Stimulated activated CD4-positive, alpha-beta T cell treated with anti-CD3 and anti-CD28 coated beads, Interleukin-2, amount 100 ng/mL, for 48 hours (primary cell): ENCODE measurements at regions not wholly inside any gene's neighbourhood (a gene's known extent, or its start where the extent isn't known, plus 50 kb on each side); places are given as distances from the start of the nearest gene placed in this dataset.
"Not testable (repeated sequence)": the region's sequence is repeated elsewhere in the genome, so short reads cannot be mapped to it uniquely, and the experiment has no call there.

Source experiments
- DNase-seq, 2 donors: peaks; one replicate each; pipeline ENCODE4 v3.0.0-alpha.2; 2020

DNA sequence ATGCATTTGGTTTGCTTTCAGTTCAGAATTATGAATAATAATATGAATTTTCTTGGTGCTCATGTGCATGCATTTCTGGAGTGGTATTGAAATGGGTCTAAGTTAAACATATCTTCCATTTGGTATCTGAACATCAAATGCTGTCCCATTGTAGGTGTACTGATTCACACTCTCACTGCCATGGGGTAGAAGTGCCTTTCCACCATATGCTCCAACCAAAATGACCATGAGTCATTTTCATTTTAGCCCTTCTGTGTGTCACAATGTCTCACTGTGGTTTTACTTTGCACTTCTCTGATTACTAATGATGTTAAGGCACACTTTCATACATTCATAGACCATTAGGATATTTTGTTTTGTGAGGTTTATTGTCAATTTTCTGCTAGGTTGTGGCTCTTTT is 211.9 kb downstream of the HAO1 start:
- no peak for DNase-seq

DNA sequence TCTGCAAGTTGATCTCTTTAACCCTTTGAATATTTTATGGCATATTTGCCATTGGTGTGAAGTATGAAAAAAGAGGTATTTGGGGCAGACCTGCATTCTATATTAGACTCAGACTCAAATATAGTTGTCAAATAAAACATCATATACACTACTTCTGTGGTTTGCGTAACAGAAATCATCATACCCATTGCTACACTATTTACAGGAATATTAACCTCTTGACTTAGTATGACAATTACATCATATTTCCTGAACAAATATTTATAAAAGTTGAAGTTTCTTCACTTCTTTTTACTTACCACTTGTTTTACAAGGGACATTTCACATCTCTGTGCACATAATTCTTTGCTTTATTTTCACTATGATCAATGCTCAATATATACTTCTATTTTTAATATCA is 206.0 kb downstream of the HAO1 start:
- DNase-seq = no peak

DNA sequence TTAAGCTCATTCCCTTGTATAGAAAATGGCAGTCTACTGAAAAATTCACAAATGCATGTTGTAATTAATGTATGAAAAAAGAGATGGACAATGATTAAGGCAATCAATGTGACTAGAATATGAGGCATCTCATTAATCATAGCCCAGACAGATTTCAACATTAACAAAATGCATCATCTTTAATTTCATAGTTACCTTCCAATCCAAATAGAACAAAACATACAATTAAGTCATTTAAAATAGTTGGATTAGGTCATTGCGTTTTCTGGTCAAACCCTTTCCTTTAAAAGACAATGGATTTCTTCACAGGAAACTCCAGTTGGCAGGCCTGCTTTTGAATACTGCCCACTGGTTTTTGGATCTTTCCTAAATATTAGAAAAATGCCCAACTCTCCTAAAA is 203.9 kb downstream of the HAO1 start:
- no peak for DNase-seq

DNA sequence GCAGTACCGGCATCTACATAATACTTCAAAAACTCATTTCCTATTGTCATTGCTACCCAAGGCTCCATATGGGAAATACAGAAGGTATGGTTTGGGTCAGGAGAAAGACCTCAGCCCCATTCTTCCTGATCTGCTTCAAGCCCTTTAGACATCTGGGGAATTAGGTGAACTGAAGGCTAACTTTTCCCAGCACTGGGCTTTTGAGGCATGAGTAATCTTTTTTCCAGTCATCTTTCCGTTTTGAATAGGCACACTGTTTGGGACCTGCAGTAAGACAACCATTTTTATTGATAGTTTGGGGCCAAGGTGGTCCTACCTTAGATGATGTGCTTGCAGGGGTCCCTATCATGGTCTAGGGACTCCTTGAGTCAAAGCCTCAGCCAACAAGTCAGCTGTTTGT is 198.4 kb downstream of the HAO1 start:
- DNase-seq = no peak

DNA sequence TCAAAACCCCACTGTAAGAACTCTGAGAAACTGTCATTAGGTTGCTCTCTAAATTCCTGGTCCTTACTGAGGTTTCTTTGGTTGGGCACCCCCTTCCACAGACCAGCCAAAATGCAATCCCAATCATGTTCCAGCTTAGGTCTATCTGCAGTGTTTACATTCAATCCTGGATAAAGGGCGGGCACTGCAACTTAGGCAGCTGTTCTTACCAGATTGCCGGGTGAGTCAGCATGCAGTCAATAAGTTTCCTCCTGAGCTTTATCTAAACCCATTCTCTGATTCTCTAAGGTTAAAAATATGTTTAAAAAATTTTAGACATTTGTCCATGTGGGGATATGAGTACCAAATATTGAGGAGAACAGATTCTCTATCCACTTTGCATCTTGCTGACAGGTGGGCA is 197.8 kb downstream of the HAO1 start:
- DNase-seq = no peak

DNA sequence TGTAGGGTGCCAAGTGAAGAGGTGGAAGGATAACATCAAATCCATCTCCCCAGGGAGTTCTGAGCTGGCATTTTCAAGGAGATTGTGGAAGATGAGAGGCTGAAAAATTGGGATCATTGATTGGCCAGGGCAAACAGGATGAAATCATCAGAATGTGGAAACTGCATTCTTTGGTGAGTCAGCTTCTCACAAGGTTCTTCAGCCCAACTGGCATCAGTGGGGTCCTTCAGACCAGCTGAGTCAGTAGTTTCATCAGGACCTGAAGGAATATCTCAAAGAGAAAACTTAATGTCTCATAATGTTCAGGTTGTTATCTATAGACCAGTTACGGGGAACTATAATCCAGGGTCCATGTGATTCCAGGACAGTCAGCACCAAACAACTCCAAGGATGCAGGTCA is 195.8 kb downstream of the HAO1 start:
- no peak for DNase-seq

DNA sequence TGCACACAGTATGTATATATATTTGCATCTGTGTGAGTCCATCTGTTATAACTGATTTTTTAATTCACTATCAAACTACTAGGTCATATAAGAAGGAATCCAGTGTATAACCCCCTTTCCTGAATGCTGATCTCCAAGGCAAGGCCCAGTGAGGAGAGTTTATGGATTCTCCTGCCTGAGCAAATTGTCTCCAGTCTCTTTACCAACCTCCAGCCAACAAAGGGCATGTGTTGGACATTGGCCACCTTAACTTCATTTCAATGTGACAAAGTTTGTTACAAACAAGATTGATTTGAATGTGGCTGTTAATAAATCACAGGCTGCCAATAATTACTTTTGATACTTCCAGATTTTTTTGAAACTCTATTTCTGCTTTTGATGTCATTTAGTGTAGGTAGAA is 191.6 kb downstream of the HAO1 start:
- no peak for DNase-seq

DNA sequence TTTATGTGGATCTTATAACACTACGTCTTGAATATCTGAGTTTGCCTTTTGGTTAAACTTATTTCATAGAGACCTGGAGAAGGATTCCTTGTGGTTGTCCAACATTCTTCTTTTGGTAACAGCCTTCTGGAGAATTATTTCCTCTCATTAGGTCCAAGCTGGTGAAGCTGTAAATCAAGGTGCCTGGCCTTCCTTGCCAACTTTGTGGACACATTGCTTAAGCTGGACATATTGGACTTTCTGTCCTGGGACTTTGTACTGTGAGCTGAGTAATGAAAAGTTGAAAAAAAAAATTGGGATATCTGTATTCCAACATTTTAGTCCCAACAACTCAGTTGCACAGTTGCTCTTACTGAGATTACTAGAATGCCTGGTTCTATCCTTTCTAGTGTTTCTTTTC is 186.2 kb downstream of the HAO1 start:
- DNase-seq = no peak

DNA sequence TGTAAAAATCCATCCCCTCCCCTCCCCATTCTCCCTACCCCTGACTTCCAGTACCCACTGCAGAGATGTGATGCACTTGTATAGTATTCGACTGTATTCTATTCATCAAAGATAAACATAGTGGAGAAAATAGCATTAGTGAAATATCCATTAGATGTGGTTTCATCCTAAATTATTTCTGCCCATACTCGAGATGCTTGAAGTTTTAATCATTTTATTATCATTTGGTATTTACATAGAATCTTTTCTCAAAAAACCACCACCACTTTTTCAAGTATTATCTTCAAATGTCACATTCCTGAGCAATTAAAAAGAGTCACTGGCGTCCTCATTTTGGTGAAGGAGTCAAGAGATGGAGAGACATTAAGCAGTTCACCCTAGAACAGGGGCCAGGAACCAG is 181.9 kb downstream of the HAO1 start:
- no peak for DNase-seq

DNA sequence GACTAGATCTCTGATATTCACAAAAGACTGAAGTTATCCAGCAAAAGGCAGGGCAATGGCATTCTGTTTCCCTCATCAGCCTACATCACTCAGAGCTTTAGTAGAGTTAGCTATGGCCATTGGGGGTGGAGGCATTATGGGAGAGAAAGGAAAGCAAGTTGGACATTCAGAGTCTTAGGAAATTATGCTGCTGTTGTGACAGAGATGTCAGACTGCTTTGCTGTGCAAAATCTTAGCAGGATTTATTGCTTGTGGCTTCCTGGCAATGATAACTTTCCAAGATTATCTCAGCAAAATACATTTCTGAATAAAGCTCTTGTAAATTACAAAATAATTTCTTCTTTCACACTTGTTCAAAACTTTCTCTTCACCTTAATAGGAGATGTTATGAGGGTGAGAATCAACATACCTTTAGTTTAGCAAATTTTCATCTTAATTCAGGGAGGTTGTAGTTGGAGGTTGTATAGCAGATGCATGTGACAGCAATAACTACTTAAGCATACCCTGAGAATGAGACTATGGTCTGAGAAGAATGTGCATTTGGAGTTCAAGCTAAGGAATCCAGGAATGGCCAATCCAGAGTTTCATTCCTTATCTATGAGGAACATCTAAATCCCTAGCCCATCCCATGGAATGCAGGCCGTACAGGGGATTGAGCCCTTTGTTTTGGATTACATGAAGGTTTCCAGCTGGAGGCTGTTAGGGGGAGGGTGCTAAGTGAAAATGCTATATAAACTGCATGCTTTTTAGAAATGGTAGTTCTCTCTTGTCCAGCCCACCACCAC is 179.8 kb downstream of the HAO1 start:
- DNase-seq = no peak

DNA sequence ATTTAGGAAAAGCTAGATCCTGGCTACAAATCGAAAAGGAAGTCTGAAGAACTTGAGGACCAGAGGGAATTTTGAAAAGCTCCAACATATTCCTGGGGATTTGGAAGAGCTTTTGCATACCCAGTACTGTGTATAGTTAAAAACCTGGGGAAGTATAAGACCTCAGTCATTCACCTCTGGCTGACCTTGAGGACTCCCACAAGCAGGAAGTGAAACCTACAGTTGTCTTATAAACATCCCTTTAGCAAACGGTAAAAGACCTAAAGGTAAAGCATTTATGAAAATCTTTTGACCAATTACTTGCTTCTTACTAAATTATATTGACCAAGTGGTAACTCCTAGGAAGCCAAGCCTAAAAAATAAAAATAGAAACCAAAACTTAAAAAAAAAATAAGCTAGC is 175.0 kb downstream of the HAO1 start:
- no peak for DNase-seq

DNA sequence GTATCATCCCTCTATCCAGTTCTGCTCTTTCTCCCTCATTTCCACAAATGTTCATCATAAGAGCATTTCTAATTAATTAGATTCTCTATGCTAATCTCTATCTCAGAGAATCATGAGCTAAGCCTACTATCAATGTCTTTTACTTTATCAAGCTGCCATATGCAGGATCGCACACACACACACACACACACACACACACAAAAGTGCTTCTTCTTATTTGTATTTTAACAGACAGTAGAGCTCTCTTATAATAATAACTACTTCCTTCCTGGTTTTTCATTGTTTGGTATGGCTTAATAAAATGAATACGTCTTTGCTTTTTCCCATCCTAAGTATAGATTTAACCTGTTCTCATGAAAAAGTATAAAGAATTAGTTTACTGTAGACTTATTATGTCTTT is 170.2 kb downstream of the HAO1 start:
- DNase-seq = no peak

DNA sequence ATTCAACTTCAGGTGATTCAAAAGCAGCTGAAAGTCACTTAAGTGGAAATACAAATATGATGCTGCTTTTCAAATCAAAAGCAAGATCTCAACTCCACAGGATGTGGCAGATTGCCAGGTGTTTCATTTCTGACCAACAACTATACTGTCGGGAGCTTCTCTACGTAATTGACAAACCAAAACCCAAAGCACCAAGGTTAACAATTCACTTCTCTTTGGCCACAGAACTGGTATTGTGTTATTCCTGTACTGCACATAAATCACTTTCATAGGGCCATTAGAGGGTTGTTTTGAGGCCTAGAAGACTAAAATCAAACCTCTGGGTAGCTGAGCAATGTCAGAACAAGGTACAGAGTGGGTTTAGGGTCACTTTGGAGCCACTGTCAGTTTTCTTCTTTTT is 169.7 kb downstream of the HAO1 start:
- DNase-seq = no peak

DNA sequence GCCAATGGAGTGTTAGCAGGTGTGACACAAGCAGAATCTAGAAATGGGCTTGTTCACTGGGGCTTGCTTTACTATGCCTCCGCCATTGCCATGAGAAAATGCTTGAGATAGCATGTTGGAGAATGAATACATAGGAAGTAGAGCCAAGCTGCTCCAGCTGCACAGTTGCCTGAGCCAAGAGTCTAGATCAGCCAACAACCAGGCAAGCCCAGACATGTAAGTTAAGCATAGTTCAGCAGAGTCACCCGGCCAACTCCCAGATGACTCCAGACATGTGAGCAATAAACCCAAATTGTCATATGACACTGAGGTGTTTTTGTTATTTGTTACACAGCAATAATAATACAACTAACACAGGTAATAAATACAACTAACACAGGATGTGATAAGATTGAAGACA is 167.9 kb downstream of the HAO1 start:
- DNase-seq = no peak

DNA sequence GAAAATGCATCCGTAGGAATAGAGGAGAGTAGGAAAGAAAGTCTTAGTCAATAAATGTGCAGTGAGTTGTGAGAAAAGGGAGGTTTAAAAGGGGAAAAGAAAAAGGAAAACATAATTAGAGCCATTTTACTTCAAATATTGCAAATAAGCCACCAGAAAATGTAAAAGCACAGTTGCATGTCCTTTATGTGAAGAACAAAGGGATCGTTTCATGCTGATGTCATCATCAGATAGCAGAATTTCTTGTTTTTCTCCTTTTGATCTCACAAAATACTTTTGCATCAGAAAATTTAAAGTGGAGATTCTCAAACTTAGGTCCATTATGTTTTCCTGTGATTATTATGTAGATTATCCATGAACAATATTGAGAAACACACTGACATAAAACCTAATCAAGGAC is 166.7 kb downstream of the HAO1 start:
- DNase-seq = no peak

DNA sequence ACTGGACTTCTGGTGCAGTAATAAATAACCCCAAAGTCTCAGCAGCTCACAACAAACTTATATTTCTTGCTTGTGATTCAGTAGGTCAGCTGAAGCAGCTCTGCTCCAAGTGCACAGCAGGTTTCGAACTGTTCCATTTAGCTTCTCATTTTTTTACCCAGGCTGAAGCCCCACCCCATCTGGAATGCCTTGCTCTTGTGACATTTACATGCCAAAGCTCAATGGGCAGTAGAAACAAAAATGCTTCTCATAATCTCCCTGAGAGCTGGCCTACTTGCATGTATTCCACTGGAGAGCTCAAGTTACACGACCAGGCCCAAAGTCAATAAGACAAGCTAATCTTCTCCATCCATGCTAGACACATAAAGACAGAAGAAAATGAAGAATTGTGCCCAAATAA is 165.2 kb downstream of the HAO1 start:
- no peak for DNase-seq

DNA sequence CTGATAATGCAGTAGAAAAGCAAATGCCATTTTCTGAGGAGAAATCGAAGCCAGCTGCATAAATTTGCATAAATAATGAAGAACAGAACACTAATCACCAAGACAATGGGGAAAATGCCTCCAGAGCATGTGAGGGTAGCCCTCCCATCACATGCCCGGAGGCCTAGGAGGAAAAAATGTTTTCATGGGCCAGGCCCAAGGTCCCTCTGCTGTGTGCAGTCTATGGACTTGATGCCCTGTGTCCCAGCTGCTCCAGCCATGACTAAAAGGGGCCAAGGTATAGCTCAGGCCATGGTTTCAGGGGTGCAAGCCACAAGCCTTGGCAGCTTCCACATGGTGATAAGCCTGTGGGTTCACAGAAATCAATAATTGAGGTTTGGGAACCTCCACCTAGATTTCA is 164.1 kb downstream of the HAO1 start:
- no peak for DNase-seq

DNA sequence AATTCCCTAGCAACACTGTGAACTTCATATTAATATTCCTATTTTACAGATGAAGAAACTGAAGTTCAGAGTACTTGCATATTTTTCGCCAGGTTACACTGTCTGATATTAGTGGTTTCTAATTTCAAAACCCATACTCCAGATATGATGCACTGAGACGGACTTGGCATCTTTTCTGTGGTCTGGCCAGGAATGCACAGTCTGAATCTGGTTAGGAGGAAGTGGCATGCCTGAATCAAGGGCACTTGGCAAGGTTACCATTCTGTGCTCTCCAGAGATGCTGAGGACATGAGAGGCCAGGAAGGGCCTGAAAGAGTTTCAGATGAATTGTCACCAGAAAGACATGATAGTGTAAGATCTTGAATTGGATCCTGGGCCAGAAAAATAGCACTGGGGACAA is 150.1 kb downstream of the HAO1 start:
- DNase-seq = no peak

DNA sequence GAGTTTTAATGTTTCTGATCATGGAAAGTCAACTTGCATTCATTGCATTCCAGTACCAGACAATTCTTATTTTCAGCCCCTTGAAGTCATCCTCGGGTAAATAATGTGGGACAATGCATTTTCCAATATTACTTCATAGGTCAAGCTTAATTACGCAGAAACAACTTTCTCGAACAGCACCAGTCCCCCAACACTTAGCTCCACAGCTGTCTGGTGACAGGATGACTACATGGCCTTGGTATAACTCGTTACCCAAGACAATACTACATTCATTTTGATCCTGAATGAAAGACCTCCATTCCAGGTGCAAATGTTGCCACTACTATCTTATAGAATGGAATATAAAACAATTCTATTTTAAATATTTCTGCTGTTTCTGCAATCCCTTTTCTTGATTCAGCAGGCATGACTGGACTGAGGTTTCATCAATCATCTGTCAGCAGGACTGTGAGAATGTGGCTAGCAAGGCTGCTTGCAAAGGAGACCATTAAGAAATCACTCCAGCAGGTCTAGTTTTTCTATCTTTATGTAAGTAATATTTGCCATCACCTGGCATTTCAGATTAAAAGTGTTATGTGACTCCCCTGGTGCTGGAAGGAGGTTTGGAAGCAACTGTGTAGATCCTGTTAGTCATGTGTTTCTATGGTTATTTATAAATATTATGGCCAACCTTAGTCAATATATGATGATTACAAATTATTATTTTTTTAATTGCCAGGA is 147.9 kb downstream of the HAO1 start:
- no peak for DNase-seq

DNA sequence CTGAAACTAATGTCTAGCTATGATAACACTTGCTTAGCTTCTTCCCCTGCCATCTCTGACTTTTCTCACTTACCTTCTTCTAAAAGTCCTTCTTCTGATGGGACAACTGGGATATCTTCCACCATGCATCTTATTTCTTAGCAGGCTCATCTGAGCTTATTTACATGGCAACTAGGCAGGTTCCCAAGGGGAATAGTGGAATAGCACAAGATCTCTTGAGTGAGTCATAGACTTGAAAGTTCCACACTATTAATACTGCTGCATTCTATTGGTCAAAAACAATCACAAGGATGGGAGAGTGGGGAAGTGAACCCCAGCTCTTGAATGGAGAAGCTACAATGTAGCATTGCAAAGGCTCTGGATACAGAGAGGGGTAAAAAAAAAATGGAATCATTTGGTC is 142.1 kb downstream of the HAO1 start:
- DNase-seq = no peak

DNA sequence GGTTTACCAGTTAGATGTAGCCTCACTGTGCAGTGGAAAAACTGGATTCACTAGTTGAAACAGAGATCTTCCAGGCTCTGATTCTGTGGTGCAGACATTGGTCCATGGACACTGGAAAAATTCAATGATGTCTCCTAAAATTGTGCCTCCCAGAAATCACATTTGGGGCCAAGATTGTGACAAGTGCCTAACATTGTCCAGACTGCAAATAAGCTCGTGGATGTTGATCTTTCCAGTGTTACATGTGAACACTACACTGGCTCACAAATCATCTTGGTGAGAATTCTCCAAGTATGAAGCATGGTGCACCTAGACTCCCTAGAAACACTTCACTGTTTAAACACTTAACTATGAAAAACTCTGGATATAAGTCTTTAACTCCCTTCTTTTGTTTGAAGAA is 140.4 kb downstream of the HAO1 start:
- DNase-seq = no peak

DNA sequence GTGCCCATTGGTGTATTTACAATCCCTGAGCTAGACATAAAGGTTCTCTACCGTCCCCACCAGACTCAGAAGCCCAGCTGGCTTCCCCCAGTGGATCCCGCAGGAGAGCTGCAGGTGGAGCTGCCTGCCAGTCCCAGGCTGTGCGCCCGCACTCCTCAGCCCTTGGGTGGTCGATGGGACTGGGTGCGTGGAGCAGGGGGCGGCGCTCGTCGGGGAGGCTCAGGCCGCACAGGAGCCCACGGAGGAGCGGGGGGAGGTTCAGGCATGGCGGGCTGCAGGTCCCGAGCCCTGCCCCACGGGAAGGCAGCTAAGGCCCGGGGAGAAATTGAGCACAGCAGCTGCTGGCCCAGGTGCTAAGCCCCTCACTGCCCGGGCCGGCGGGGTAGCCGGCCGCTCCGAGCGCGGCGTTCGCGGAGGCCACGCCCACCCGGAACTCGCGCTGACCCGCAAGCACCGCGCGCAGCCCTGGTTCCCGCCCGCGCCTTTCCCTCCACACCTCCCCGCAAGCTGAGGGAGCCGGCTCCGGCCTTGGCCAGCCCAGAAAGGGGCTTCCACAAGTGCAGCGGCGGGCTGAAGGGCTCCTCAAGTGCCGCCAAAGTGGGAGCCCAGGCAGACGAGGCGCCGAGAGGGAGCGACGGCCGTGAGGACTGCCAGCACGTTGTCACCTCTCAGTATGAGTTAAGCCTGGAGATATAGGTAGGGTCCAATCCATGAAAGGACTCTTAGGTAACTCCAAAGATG is 136.7 kb downstream of the HAO1 start:
- DNase-seq = not testable (repeated sequence)

DNA sequence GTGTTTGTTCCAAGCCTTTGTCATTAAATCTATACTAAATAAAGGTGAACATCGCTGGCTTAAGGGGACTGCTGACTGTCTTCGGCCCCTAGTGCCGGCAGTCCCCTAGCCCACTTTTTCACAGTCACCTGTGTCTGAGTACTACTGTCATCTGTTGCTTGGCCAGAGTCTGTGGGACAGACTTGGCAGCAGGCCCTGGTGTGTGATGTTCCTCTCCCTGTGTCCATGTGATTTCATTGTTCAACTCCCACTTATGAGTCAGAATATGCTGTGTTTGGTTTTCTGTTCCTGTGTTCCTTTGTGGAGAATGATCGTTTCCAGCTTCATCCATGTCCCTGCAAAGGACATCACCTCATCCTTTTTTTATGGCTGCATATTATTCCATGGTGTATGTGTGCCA is 133.4 kb downstream of the HAO1 start:
- no peak for DNase-seq

DNA sequence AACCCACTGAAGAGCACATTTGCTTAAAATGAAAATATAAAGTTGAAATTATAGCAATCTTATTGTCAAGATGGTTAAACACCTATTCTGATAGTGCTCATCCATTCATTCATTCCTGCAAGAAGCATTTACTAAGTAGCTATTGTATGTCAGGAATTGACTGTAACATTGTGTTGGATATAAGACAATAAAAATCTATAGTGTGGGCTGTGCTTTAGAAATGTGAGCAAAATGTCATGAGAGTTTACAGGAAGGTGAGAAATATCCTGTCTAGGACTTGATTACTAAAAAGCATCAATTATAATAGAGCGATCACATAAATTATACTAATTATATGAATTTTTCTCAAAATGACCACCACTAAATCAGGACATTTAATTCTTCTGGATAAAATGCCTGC is 123.0 kb downstream of the HAO1 start:
- no peak for DNase-seq
